ENCODE measurements at regions not wholly inside any gene's neighbourhood (a gene's known extent, or its start where the extent isn't known, plus 50 kb on each side); places are given as distances from the start of the nearest gene placed in this dataset.
A peak's percentile ranks its signal among the peaks of the same experiment; 100 is the strongest.
"Not testable (repeated sequence)": the region's sequence is repeated elsewhere in the genome, so short reads cannot be mapped to it uniquely, and the experiment has no call there.

DNA sequence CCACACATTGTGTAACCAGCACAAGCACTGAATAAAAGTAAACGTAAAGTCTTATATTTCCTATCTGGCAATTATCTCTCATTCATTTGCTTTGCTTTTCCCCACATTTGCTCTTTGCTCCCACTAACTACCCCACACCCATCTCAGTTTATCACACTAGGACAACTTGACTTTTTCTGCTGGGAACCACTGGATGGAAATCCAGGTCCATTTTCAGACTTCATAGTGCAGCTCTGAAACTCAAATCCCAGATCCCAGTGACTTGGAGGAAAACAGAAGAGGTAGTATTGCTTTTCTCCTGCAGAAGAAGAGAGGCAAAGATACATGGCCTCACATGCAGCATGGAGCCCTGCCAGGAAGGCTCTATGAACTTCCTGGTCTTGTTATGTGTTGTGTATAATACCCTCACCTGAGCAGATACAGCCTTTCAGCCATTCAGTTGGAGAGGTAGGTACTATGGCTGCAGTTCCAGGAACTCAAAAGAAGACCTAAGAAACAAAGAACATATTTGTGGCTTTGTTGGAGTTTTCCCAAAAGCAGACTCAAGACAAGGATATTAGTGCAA, 90.0 kb upstream of the NIPBL start:
- no peak for DNase-seq

DNA sequence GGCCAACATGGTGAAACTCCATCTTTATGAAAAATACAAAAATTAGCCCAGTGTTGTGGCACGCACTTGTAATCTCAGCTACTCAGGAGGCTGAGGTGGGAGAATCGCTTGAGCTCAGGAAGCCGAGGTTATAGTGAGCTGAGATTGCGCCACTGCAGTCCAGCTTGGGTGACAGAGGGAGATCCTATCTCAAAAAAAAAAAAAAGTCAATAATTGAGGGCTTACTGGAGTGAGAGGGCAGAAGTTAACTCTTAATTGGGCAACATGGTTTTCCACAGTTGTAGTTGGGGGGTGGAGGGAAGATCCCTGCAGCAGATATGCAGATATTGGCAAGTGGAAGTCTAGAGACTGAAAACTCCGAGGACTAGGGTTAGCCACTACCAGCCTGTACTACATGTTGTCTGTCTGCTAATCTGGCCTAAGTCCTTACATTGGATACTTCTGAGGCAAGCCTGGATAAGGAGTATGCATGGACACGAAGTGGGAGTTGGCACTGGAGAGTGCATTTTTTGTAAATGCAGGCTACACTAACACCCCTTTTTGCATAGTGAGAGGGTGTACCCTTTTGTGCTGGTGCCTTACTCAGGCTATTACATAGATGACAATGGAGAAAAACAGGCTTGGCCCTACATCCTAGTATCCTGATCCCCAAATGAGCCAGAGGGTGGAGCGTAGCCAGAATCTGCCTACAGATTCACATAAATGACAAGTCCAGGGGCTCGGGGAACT, 89.0 kb upstream of the NIPBL start:
- no peak for DNase-seq

DNA sequence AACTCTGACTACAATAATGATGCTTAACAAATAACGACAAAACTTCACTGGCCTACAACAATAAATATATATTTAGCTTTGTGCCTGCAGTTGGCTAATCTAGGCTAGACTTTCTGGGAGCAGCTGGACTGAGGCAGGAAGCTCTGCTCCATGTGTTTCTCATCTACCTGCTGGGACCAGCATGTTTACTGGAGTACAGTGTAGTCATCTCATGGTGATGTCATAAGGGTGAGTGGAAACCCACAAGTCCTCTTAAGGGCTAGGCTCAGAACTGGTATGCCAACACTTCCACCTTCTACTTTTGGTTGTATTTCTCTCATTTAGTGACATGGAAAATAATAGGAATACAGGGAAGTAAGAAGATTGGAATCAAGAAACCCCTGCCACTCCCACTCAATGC, 85.7 kb upstream of the NIPBL start:
- no peak for DNase-seq

DNA sequence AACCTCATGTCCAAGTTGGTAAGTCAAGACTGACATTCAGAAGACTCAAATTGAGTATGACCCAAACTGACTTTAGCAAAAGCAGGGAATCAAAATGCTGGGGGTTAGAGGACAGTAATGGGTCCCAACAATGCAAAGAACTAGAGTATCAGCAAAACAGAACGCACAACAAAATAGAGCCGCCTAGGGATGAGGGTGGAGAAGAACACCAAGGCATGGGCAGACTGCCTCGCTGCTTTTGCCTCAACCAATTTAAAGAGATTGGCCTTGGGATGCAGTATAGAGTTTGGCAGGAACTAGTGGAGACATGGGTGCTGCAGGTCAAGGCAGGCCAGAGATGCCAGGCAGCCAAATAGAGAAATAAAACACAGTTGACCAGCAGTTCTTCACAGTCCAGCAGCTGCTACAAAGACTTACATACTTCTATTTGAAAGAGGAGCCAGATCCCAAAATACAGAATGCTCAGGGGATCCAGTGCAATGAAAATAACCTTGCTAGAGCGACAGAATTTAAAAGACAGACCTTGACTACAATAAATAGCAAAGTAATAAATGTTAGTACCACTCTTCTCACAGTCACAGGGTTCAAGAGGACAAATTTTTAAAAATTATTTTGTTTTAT, 83.9 kb upstream of the NIPBL start:
- DNase-seq = no peak

DNA sequence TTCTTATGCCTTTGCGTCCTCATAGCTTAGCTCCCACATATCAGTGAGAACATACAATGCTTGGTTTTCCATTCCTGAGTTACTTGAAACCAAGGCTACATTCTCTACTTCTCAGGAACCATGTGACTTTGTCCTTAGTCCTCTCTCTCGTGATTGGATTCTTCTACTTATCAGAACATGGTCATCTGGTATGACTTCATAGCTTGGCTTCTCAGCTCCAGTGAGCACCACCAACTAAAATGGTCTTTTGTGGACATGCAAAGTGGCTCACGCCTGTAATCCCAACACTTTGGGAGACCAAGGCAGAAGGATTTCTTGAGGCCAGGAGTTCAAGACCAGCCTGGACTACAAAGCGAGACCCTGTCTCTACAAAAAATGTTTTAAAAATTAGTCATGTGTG, 81.2 kb upstream of the NIPBL start:
- no peak for DNase-seq

DNA sequence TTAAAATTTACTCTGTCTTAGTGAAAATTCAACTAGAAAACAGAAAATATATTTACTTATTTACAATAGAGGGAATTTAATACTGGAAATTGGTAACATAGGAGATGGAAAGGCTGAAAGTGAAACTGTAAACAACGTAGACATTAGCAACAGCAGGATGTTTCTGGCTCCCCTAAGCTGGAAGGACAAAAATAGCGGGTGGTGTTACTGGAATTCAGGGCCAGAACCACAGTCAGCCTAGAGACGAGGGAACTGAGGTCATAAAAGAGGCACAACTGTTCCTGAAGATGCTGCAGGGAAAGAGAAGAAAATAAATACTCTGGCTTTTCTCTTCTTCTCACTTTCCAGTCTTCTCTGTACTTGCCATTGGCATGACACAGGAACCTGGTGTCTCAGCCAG, 80.4 kb upstream of the NIPBL start:
- no peak for DNase-seq

DNA sequence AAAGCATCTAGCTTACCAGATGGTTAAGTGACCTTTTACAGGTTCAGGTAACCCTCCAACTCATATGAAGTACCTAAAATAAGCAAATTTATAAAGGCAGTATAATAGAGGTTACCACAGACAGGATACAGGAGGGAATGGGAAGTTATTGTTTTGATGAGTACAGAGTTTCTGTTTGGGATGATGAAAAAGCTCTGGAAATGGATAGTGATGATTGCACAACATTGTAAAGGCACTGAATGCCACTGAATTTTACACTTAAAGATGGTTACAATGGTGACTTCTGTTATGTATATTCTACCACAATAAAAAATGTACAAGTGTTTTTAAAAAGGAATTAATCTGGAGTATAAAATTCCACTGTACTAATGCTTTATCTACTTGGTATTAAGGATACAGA, 75.0 kb upstream of the NIPBL start:
- DNase-seq = no peak

DNA sequence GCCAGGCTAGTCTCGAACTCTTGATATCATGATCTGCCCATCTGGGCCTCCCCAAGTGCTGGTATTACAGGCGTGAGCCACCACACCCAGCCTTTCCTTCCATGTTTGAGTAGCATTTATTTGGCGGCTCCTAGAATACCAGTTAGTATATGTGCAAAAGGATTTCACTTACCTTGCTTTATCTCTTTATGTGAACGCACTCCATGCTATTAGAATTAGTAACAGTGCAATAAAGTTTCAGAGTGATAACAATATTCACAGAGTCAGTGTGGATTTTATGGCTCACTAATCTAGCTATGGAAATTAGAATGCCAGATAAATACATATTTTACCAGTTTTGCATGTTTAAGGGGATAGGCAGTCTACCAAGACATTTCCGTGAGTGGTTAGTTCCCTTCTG, 74.4 kb upstream of the NIPBL start:
- no peak for DNase-seq

DNA sequence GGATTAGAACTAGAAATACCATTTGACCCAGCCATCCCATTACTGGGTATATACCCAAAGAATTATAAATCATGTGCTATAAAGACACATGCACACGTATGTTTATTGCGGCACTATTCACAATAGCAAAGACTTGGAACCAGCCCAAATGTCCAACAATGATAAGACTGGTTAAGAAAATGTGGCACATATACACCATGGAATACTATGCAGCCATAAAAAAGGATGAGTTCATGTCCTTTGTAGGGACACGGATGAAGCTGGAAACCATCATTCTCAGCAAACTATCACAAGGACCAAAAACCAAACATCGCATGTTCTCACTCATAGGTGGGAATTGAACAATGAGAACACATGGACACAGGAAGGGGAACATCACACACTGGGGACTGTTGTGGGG, 63.3 kb upstream of the NIPBL start:
- DNase-seq = not testable (repeated sequence)

DNA sequence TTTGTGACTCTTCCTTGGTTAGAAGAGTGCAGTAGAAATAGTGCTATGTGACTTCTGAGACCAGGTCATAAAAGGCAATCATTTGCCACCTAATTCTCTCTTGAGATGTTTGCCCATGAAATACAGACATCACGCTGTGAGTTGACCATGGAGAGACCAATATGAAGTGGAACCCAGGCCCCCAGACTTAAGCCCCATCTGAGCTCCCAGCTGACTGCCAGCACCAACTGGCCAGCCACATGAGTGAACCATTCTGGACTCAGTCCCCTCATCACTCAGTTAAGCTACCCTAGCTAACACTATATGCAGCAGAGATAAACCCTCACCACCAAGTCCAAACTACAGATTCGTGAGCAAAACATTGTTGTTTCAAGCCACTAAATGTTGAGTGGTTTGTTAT, 60.7 kb upstream of the NIPBL start:
- DNase-seq = no peak

DNA sequence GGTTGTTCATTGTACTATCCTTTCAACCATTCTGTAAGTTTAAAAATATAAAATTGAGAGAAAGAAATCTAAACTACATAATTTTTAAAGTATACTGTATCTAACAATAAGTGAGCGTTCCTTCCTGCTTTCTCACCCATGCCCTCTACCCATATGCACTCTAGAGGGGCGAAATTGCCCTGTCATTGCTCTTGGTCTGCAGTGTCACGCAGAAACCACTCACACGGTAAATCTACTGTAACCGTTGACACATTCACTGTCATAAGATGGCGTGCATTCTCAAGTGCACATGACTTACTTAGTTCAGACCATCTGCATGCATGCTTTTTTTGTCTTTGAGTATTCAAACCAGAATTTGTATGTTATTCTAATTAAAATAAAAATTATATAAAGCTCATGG, 55.7 kb upstream of the NIPBL start:
- DNase-seq = peak; percentile 2

DNA sequence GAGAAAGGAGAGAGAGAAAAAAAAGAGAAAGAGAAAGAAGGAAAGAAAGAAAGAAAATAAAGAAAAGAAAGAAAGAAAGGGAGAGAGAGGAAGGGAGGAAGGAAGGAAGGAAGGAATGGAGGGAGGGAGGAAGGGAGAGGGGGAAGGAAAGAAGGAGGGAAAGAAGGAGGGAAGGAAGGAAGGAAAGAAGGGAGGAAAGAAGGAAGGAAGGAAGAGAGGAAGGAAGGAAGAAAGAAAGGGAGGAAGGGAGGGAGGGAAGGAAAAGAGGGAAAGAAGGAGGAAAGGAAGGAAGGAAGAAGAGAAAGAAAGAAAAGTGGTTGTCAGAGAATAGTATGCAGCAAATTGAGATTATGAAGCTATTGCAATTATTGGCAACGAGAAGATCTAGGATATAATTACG, 49.9 kb upstream of the NIPBL start:
- DNase-seq = no peak
